Loucy (cell line): ENCODE measurements at regions not wholly inside any gene's neighbourhood (a gene's known extent, or its start where the extent isn't known, plus 50 kb on each side); places are given as distances from the start of the nearest gene placed in this dataset.

Source experiments
- CTCF ChIP-seq: fragments of 200-600 bp; sonication (generic); conservative IDR thresholded peaks from 2 replicates; pipeline ENCODE4 v1.5.1; 2014; ENCODE audit warnings: mild to moderate bottlenecking, antibody characterized with exemption, low read length
- EZH2phosphoT487 ChIP-seq: fragments of 200-600 bp; IDR thresholded peaks from 2 replicates; pipeline ENCODE4 v1.6.1; 2018; ENCODE audit warnings: antibody characterized with exemption, mild to moderate bottlenecking, moderate library complexity, borderline replicate concordance

GRCh38 chr16:63938661-63939060 lies 1183.2 kb downstream of the CDH11 start:
- TF ChIP-seq CTCF (no peak), EZH2phosphoT487 (no peak)
